Mesendoderm (in vitro differentiated cells): ENCODE measurements at regions not wholly inside any gene's neighbourhood (a gene's known extent, or its start where the extent isn't known, plus 50 kb on each side); places are given as distances from the start of the nearest gene placed in this dataset.

Experiments
- DNase-seq: peaks from one replicate; pipeline ENCODE4 v3.0.0; 2013
- H2AK5ac ChIP-seq: 2 replicates; pipeline ENCODE4 v1.6.1; 2013; ENCODE audit warnings: low read length, inconsistent platforms
- H2BK120ac ChIP-seq: 2 replicates; pipeline ENCODE4 v1.6.1; 2013; ENCODE audit warnings: low read depth, mild to moderate bottlenecking, low read length, moderate library complexity, mixed read lengths
- H2BK15ac ChIP-seq: replicated peaks from 2 replicates; pipeline ENCODE4 v1.6.1; 2013; ENCODE audit warnings: low read depth, mild to moderate bottlenecking, moderate library complexity
- H2BK5ac ChIP-seq: 2 replicates; pipeline ENCODE4 v1.6.1; 2013; ENCODE audit warnings: low read length, inconsistent platforms
- H3K18ac ChIP-seq: 2 replicates; pipeline ENCODE4 v1.6.1; 2013; ENCODE audit warnings: mild to moderate bottlenecking, low read length, mixed read lengths
- H3K23ac ChIP-seq: one replicate; pipeline ENCODE4 v1.6.1; 2013; ENCODE audit warnings: low read length
- H3K27ac ChIP-seq: 2 replicates; pipeline ENCODE4 v1.5.1; 2013; ENCODE audit warnings: low read depth, mild to moderate bottlenecking, inconsistent platforms, low read length, moderate library complexity
- H3K27me3 ChIP-seq: 2 replicates; pipeline ENCODE4 v1.6.1; 2013; ENCODE audit warnings: low read length, control low read depth, mild to moderate bottlenecking, inconsistent platforms; ENCODE audit not compliant: insufficient read depth, poor library complexity
- H3K36me3 ChIP-seq: 2 replicates; pipeline ENCODE4 v1.6.1; 2013; ENCODE audit warnings: low read length, inconsistent platforms; ENCODE audit not compliant: control insufficient read depth, insufficient read depth
- H3K4ac ChIP-seq: one replicate; pipeline ENCODE4 v1.6.1; 2013; ENCODE audit warnings: low read depth, mild to moderate bottlenecking, low read length, moderate library complexity
- H3K4me1 ChIP-seq: 2 replicates; pipeline ENCODE4 v1.6.1; 2013; ENCODE audit warnings: low read depth, low read length, inconsistent platforms; ENCODE audit not compliant: control insufficient read depth
- H3K4me2 ChIP-seq: 2 replicates; pipeline ENCODE4 v1.6.1; 2013; ENCODE audit warnings: low read length
- H3K4me3 ChIP-seq: 2 replicates; pipeline ENCODE4 v1.5.1; 2013; ENCODE audit warnings: mild to moderate bottlenecking, low read length
- H3K56ac ChIP-seq: one replicate; pipeline ENCODE4 v1.6.1; 2013; ENCODE audit warnings: low read length
- H3K79me1 ChIP-seq: 2 replicates; pipeline ENCODE4 v1.6.1; 2013; ENCODE audit warnings: low read length, inconsistent platforms
- H3K79me2 ChIP-seq: 2 replicates; pipeline ENCODE4 v1.6.1; 2013; ENCODE audit warnings: mild to moderate bottlenecking, low read length; ENCODE audit not compliant: control insufficient read depth, insufficient read depth
- H3K9ac ChIP-seq: 2 replicates; pipeline ENCODE4 v1.6.1; 2013; ENCODE audit warnings: low read length, inconsistent platforms
- H4K5ac ChIP-seq: one replicate; pipeline ENCODE4 v1.6.1; 2013; ENCODE audit warnings: low read length
- H4K8ac ChIP-seq: one replicate; pipeline ENCODE4 v1.6.1; 2013; ENCODE audit warnings: low read depth, mild to moderate bottlenecking, control low read depth, low read length, moderate library complexity
- WGBS: extraction: QIAGEN DNeasy Blood & Tissue Kit; methylation state at CpG from one replicate; pipeline ENCODE4 v1.1.7; 2013; ENCODE audit warnings: low lambda C conversion rate, missing lambda C conversion rate; ENCODE audit not compliant: insufficient coverage; ENCODE audit errors: extremely low coverage; 5-methylcytosine and 5-hydroxymethylcytosine counted together

GRCh38 chr1:83511146-83511726 lies 487.7 kb downstream of the TTLL7 start:
- H4K8ac ChIP-seq: no peak overlapping the region
- H3K79me1 ChIP-seq: no peaks in the 10 kb centered on the region
- H3K9ac ChIP-seq: no peak overlapping the region
- H3K4ac ChIP-seq: no peak overlapping the region
- H2BK5ac ChIP-seq: no peak overlapping the region
- no peaks in the 10 kb centered on the region for H3K27me3 ChIP-seq
- H3K79me2 ChIP-seq: no peaks in the 10 kb centered on the region
- H3K4me2 ChIP-seq: no peak overlapping the region
- H3K4me3 ChIP-seq: no peak overlapping the region
- no peak overlapping the region for H3K23ac ChIP-seq
- no peak overlapping the region for H2AK5ac ChIP-seq
- no peak overlapping the region for H2BK15ac ChIP-seq
- no peak for DNase-seq
- no peak overlapping the region for H3K56ac ChIP-seq
- H4K5ac ChIP-seq: no peak overlapping the region
- no CpG with 5 or more reads among the region's 2 CpGs for WGBS
- no peak overlapping the region for H2BK120ac ChIP-seq
- H3K4me1 ChIP-seq: no peaks in the 10 kb centered on the region
- no peak overlapping the region for H3K27ac ChIP-seq
- no peaks in the 10 kb centered on the region for H3K36me3 ChIP-seq
- H3K18ac ChIP-seq: no peak overlapping the region

GRCh38 chr1:83509301-83509781 lies 489.6 kb downstream of the TTLL7 start:
- no peaks in the 10 kb centered on the region for H3K4me1 ChIP-seq
- no peaks in the 10 kb centered on the region for H3K36me3 ChIP-seq
- no peaks in the 10 kb centered on the region for H3K27me3 ChIP-seq
- no peak overlapping the region for H4K8ac ChIP-seq
- no CpG with 5 or more reads among the region's 2 CpGs for WGBS
- H2AK5ac ChIP-seq: no peak overlapping the region
- H3K9ac ChIP-seq: no peak overlapping the region
- no peaks in the 10 kb centered on the region for H3K79me2 ChIP-seq
- H3K4ac ChIP-seq: no peak overlapping the region
- no peak overlapping the region for H2BK120ac ChIP-seq
- DNase-seq: no peak
- H3K56ac ChIP-seq: no peak overlapping the region
- no peak overlapping the region for H3K27ac ChIP-seq
- H2BK15ac ChIP-seq: no peak overlapping the region
- H3K79me1 ChIP-seq: no peaks in the 10 kb centered on the region
- H4K5ac ChIP-seq: no peak overlapping the region
- H3K23ac ChIP-seq: no peak overlapping the region
- no peak overlapping the region for H3K18ac ChIP-seq
- no peak overlapping the region for H3K4me2 ChIP-seq
- no peak overlapping the region for H2BK5ac ChIP-seq
- H3K4me3 ChIP-seq: no peak overlapping the region

GRCh38 chr1:83508485-83509151 lies 490.3 kb downstream of the TTLL7 start:
- H3K79me2 ChIP-seq: no peaks in the 10 kb centered on the region
- H3K36me3 ChIP-seq: no peaks in the 10 kb centered on the region
- H3K27ac ChIP-seq: no peak overlapping the region
- H3K56ac ChIP-seq: no peak overlapping the region
- H4K8ac ChIP-seq: no peak overlapping the region
- no peak overlapping the region for H2BK5ac ChIP-seq
- H3K9ac ChIP-seq: no peak overlapping the region
- no peak overlapping the region for H3K4me2 ChIP-seq
- no peak overlapping the region for H2BK15ac ChIP-seq
- WGBS: no CpG with 5 or more reads among the region's 3 CpGs
- peak; percentile 34 for DNase-seq
- no peak overlapping the region for H2BK120ac ChIP-seq
- H3K79me1 ChIP-seq: no peaks in the 10 kb centered on the region
- H4K5ac ChIP-seq: no peak overlapping the region
- no peaks in the 10 kb centered on the region for H3K4me1 ChIP-seq
- no peak overlapping the region for H2AK5ac ChIP-seq
- no peak overlapping the region for H3K23ac ChIP-seq
- no peaks in the 10 kb centered on the region for H3K27me3 ChIP-seq
- H3K18ac ChIP-seq: peak overlapping the region; percentile 60
- no peak overlapping the region for H3K4ac ChIP-seq
- H3K4me3 ChIP-seq: no peak overlapping the region

GRCh38 chr1:83505148-83505547 lies 493.8 kb downstream of the TTLL7 start:
- no peaks in the 10 kb centered on the region for H3K79me1 ChIP-seq
- H3K23ac ChIP-seq: no peak overlapping the region
- no peak overlapping the region for H3K4me2 ChIP-seq
- no peaks in the 10 kb centered on the region for H3K79me2 ChIP-seq
- H2AK5ac ChIP-seq: no peak overlapping the region
- no peaks in the 10 kb centered on the region for H3K4me1 ChIP-seq
- DNase-seq: no peak
- H3K9ac ChIP-seq: no peak overlapping the region
- H3K56ac ChIP-seq: no peak overlapping the region
- no peak overlapping the region for H4K8ac ChIP-seq
- no peak overlapping the region for H2BK15ac ChIP-seq
- no peak overlapping the region for H3K27ac ChIP-seq
- H3K4ac ChIP-seq: no peak overlapping the region
- no peak overlapping the region for H3K4me3 ChIP-seq
- no peak overlapping the region for H3K18ac ChIP-seq
- H3K36me3 ChIP-seq: no peaks in the 10 kb centered on the region
- H2BK120ac ChIP-seq: no peak overlapping the region
- H4K5ac ChIP-seq: no peak overlapping the region
- no CpG with 5 or more reads among the region's 1 CpG for WGBS
- no peak overlapping the region for H2BK5ac ChIP-seq
- no peaks in the 10 kb centered on the region for H3K27me3 ChIP-seq

- H3K4me1 ChIP-seq: no peaks in the 10 kb centered on the region
- no CpG with 5 or more reads among the region's 3 CpGs for WGBS
These were observed 495.8 kb downstream of the TTLL7 start for GRCh38 chr1:83503153-83503552.

More at GRCh38 chr1:83503153-83503552, 495.8 kb downstream of the TTLL7 start:
- Histone ChIP-seq H3K4me2 (no peak overlapping the region), H3K18ac (no peak overlapping the region), H3K23ac (no peak overlapping the region), H2BK120ac (no peak overlapping the region), H3K9ac (no peak overlapping the region), H3K79me2 (no peaks in the 10 kb centered on the region), H2BK5ac (no peak overlapping the region), H3K4me3 (no peak overlapping the region), H4K5ac (no peak overlapping the region), H2BK15ac (no peak overlapping the region), H3K79me1 (no peaks in the 10 kb centered on the region), H3K27ac (no peak overlapping the region), H3K4ac (no peak overlapping the region), H3K36me3 (no peaks in the 10 kb centered on the region), H3K56ac (no peak overlapping the region), H2AK5ac (no peak overlapping the region), H3K27me3 (no peaks in the 10 kb centered on the region), H4K8ac (no peak overlapping the region)
- DNase-seq: no peak
